DND-41 (cell line): ENCODE measurements at regions not wholly inside any gene's neighbourhood (a gene's known extent, or its start where the extent isn't known, plus 50 kb on each side); places are given as distances from the start of the nearest gene placed in this dataset.

Experiments used
- EZH2 ChIP-seq: IDR thresholded peaks from 3 replicates; pipeline ENCODE4 v1.6.1; 2012; ENCODE audit warnings: borderline replicate concordance, low read depth, mild to moderate bottlenecking, moderate library complexity, low read length, inconsistent platforms; ENCODE audit not compliant: severe bottlenecking
- TF ChIP-seq, protein P1 (sequence below): IDR thresholded peaks from 2 replicates; pipeline ENCODE4 v1.5.1; 2012; ENCODE audit warnings: borderline replicate concordance, low read length, moderate library complexity, mild to moderate bottlenecking; ENCODE audit not compliant: poor library complexity, severe bottlenecking; ENCODE audit errors: extremely low read depth

- TF ChIP-seq, protein P1, sequence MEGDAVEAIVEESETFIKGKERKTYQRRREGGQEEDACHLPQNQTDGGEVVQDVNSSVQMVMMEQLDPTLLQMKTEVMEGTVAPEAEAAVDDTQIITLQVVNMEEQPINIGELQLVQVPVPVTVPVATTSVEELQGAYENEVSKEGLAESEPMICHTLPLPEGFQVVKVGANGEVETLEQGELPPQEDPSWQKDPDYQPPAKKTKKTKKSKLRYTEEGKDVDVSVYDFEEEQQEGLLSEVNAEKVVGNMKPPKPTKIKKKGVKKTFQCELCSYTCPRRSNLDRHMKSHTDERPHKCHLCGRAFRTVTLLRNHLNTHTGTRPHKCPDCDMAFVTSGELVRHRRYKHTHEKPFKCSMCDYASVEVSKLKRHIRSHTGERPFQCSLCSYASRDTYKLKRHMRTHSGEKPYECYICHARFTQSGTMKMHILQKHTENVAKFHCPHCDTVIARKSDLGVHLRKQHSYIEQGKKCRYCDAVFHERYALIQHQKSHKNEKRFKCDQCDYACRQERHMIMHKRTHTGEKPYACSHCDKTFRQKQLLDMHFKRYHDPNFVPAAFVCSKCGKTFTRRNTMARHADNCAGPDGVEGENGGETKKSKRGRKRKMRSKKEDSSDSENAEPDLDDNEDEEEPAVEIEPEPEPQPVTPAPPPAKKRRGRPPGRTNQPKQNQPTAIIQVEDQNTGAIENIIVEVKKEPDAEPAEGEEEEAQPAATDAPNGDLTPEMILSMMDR: no peak
- TF ChIP-seq EZH2: no peak
These were observed 53.0 kb upstream of the CNTLN start for GRCh38 chr9:17081814-17082213.
